SK-N-SH (cell line): ENCODE measurements at regions not wholly inside any gene's neighbourhood (a gene's known extent, or its start where the extent isn't known, plus 50 kb on each side); places are given as distances from the start of the nearest gene placed in this dataset.

Experiments
- CTCF ChIA-PET: fragments of 300-600, 350-600 bp; formaldehyde crosslinking; extraction: SDS; loops from one replicate; lab custom pipeline; 2021; lab: Yijun Ruan, JAX
- POLR2A ChIA-PET: fragments of 350-600 bp; sonication (Branson Sonifier 250); formaldehyde crosslinking; extraction: SDS; loops from one replicate; lab custom pipeline; 2020; ENCODE audit warnings: antibody characterized with exemption, inconsistent platforms; lab: Yijun Ruan, JAX
- DNase-seq: peaks from one replicate; pipeline ENCODE4 v3.0.0; 2012
- H2AFZ ChIP-seq: fragments of 200-600 bp; sonication (generic); 2 replicates; pipeline ENCODE4 v1.8.1; 2016; ENCODE audit warnings: antibody characterized with exemption, mild to moderate bottlenecking, low read depth
- H3F3A ChIP-seq: fragments of 200-600 bp; sonication (generic); replicated peaks from 2 replicates; pipeline ENCODE3; 2016; ENCODE audit warnings: antibody characterized with exemption, mild to moderate bottlenecking; ENCODE audit not compliant: insufficient read depth
- H3K27ac ChIP-seq, 2 experiments: fragments of 200-500 bp in 1 of 2; fragments of 200-600 bp in 1 of 2; sonication (Bioruptor generic) in 1 of 2; sonication (generic), shearing (Covaris generic) in 1 of 2; 2 replicates each; pipeline versions ENCODE4 v1.5.1 to v1.6.1; 2014 to 2016; ENCODE audit warnings: low read depth in 2 of 2, inconsistent platforms in 1 of 2, low read length in 1 of 2, mild to moderate bottlenecking in 1 of 2, mixed read lengths in 1 of 2
- H3K27me3 ChIP-seq: fragments of 200-600 bp; sonication (generic), shearing (Covaris generic); 2 replicates; pipeline ENCODE4 v1.6.1; 2016; ENCODE audit warnings: mixed run types; ENCODE audit not compliant: insufficient read depth
- H3K36me3 ChIP-seq, 2 experiments: fragments of 200-500 bp in 1 of 2; fragments of 200-600 bp in 1 of 2; sonication (Bioruptor generic) in 1 of 2; sonication (generic) in 1 of 2; replicated peaks in 1 of 2; 2 replicates each; pipeline versions ENCODE3 to v1.5.1; 2014 to 2016; ENCODE audit warnings: low read length in 1 of 2, mild to moderate bottlenecking in 1 of 2; ENCODE audit not compliant: insufficient read depth in 2 of 2, control insufficient read depth in 1 of 2
- H3K4me1 ChIP-seq, 2 experiments: fragments of 200-500 bp in 1 of 2; fragments of 200-600 bp in 1 of 2; sonication (Bioruptor generic) in 1 of 2; sonication (generic), shearing (Covaris generic) in 1 of 2; 2 replicates each; pipeline versions ENCODE4 v1.5.1 to v1.6.1; 2014 to 2016; ENCODE audit warnings: low read depth in 1 of 2, low read length in 1 of 2, mixed run types in 1 of 2; ENCODE audit not compliant: insufficient read depth in 2 of 2, control insufficient read depth in 1 of 2
- H3K4me2 ChIP-seq: fragments of 200-600 bp; sonication (generic), shearing (Covaris generic); 2 replicates; pipeline ENCODE4 v1.6.1; 2017; ENCODE audit warnings: mixed run types
- H3K4me3 ChIP-seq, 2 experiments: fragments of 200-500 bp in 1 of 2; fragments of 200-600 bp in 1 of 2; sonication (Bioruptor generic) in 1 of 2; sonication (generic), shearing (Covaris generic) in 1 of 2; 2 replicates each; pipeline versions ENCODE4 v1.5.1 to v1.8.1; 2014 to 2016; ENCODE audit warnings: low read depth in 2 of 2, inconsistent platforms in 1 of 2, low read length in 1 of 2, mild to moderate bottlenecking in 1 of 2, mixed read lengths in 1 of 2, moderate library complexity in 1 of 2
- H3K79me2 ChIP-seq: fragments of 200-600 bp; sonication (generic); 2 replicates; pipeline ENCODE4 v1.8.1; 2017; ENCODE audit warnings: mild to moderate bottlenecking; ENCODE audit not compliant: insufficient read depth
- H3K9ac ChIP-seq: fragments of 200-600 bp; sonication (generic); 2 replicates; pipeline ENCODE4 v1.6.1; 2017; ENCODE audit warnings: mixed run types
- H3K9me2 ChIP-seq: fragments of 200-600 bp; sonication (generic); 2 replicates; pipeline ENCODE4 v1.6.1; 2017; ENCODE audit warnings: mixed run types
- H3K9me3 ChIP-seq: fragments of 200-600 bp; sonication (generic); 2 replicates; pipeline ENCODE4 v1.6.1; 2017; ENCODE audit warnings: mixed run types, mild to moderate bottlenecking, moderate library complexity
- H4K20me1 ChIP-seq: fragments of 200-600 bp; sonication (generic); 2 replicates; pipeline ENCODE4 v1.6.1; 2017; ENCODE audit warnings: mild to moderate bottlenecking, mixed run types; ENCODE audit not compliant: insufficient read depth
- CHD2 ChIP-seq: fragments of 150-350 bp; IDR thresholded peaks from 2 replicates; pipeline ENCODE4 v1.6.1; 2018; ENCODE audit warnings: low read length; ENCODE audit not compliant: partially characterized antibody
- ELF1 ChIP-seq: IDR thresholded peaks from 2 replicates; pipeline ENCODE4 v1.4.0; 2012
- EZH2phosphoT487 ChIP-seq: fragments of 200-600 bp; sonication (generic); IDR thresholded peaks from 2 replicates; pipeline ENCODE4 v1.6.1; 2017; ENCODE audit warnings: low read depth, mixed run types, mild to moderate bottlenecking, antibody characterized with exemption, moderate library complexity, borderline replicate concordance
- FOSL2 ChIP-seq: IDR thresholded peaks from 2 replicates; pipeline ENCODE4 v1.4.0; 2012; ENCODE audit warnings: low read depth, mild to moderate bottlenecking, moderate library complexity, borderline replicate concordance
- FOXJ3 ChIP-seq: sonication (generic); formaldehyde crosslinking; IDR thresholded peaks from 2 replicates; pipeline ENCODE4 v1.5.1; 2020; ENCODE audit warnings: mild to moderate bottlenecking, missing genetic modification reagents
- GABPA ChIP-seq: IDR thresholded peaks from 2 replicates; pipeline ENCODE4 v1.4.0; 2012; ENCODE audit warnings: low read depth, mild to moderate bottlenecking
- MEF2A ChIP-seq: IDR thresholded peaks from 2 replicates; pipeline ENCODE4 v1.4.0; 2012; ENCODE audit warnings: low read depth, borderline replicate concordance
- MXI1 ChIP-seq: IDR thresholded peaks from 2 replicates; pipeline ENCODE4 v1.6.1; 2012; ENCODE audit warnings: mild to moderate bottlenecking, low read depth, low read length, improper control_type of control experiment
- POLR2AphosphoS5 ChIP-seq: IDR thresholded peaks from 2 replicates; pipeline ENCODE4 v1.6.1; 2012; ENCODE audit warnings: low read depth, low read length
- RAD21 ChIP-seq: IDR thresholded peaks from 2 replicates; pipeline ENCODE4 v1.6.1; 2012; ENCODE audit warnings: mild to moderate bottlenecking, low read length
- RFX5 ChIP-seq: IDR thresholded peaks from 2 replicates; pipeline ENCODE4 v1.6.1; 2012; ENCODE audit warnings: mild to moderate bottlenecking, improper control_type of control experiment, low read length
- RXRA ChIP-seq: IDR thresholded peaks from 2 replicates; pipeline ENCODE4 v1.4.0; 2012; ENCODE audit warnings: low read depth, mild to moderate bottlenecking, borderline replicate concordance
- SMC3 ChIP-seq: IDR thresholded peaks from 2 replicates; pipeline ENCODE4 v1.6.1; 2012; ENCODE audit warnings: low read depth, low read length, improper control_type of control experiment
- TAF1 ChIP-seq: IDR thresholded peaks from 2 replicates; pipeline ENCODE4 v1.6.1; 2012; ENCODE audit warnings: low read depth, mild to moderate bottlenecking, low read length, moderate library complexity, borderline replicate concordance
- TCF12 ChIP-seq: IDR thresholded peaks from 2 replicates; pipeline ENCODE4 v1.4.0; 2012
- TEAD4 ChIP-seq: IDR thresholded peaks from 2 replicates; pipeline ENCODE4 v1.4.0; 2012; ENCODE audit warnings: mild to moderate bottlenecking, borderline replicate concordance; ENCODE audit not compliant: insufficient read depth
- YY1 ChIP-seq: IDR thresholded peaks from 2 replicates; pipeline ENCODE4 v1.4.0; 2012; ENCODE audit warnings: low read depth, mild to moderate bottlenecking
- WGBS: methylation state at CpG from one replicate; pipeline ENCODE4 v1.1.6; 2017; ENCODE audit warnings: low lambda C conversion rate; 5-methylcytosine and 5-hydroxymethylcytosine counted together
- TF ChIP-seq, protein P1 (sequence below): IDR thresholded peaks from 2 replicates; pipeline ENCODE4 v1.4.0; 2012; ENCODE audit warnings: low read depth, borderline replicate concordance
- TF ChIP-seq, protein P2 (sequence below): IDR thresholded peaks from 2 replicates; pipeline ENCODE4; 2012
- TF ChIP-seq, protein P3 (sequence below): IDR thresholded peaks from 2 replicates; pipeline ENCODE4 v1.6.1; 2012; ENCODE audit warnings: mild to moderate bottlenecking, low read depth, low read length, moderate library complexity
- TF ChIP-seq, protein P4 (sequence below): fragments of 200-600 bp; sonication (generic); IDR thresholded peaks from 2 replicates; pipeline ENCODE4 v1.6.1; 2017; ENCODE audit warnings: antibody characterized with exemption, mild to moderate bottlenecking, moderate library complexity
- TF ChIP-seq, protein P5 (sequence below): IDR thresholded peaks from 2 replicates; pipeline ENCODE4 v1.4.0; 2012; ENCODE audit warnings: low read depth, borderline replicate concordance

DNA sequence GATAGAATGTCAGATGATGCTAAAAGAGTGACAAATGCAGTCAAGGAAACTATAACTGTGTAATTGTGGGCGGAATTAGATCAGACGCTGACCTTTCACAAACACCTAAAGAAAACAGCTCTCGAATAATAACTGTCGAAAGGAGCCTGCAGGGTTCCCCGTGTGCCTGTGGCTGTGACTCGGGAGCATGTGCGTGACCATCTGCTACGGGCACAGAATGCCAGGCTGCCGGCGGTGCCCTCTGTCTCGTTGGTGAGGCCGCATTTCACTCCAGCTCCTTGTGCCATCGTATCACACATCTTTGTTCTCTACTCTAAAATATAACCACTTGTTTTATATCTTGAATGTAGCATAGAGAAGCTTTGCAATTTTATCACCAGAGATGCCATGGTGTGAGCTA, 267.8 kb upstream of the FMN2 start:
- H3K9ac ChIP-seq: no peak overlapping the region
- no peaks in the 10 kb centered on the region for H3K79me2 ChIP-seq
- no peak overlapping the region for H3K4me2 ChIP-seq
- H2AFZ ChIP-seq: no peak overlapping the region
- H3F3A ChIP-seq: no peaks in the 10 kb centered on the region
- no peaks in the 10 kb centered on the region for H4K20me1 ChIP-seq
- no peaks in the 10 kb centered on the region for H3K9me2 ChIP-seq
- no peak overlapping the region for H3K4me3 ChIP-seq
- no peaks in the 10 kb centered on the region for H3K27me3 ChIP-seq
- ChIA-PET POLR2A (no interaction called here), CTCF (no interaction called here)
- DNase-seq: no peak
- H3K36me3 ChIP-seq: no peaks in the 10 kb centered on the region
- TF ChIP-seq TCF12 (no peak), MEF2A (no peak), TAF1 (no peak), EZH2phosphoT487 (no peak), ELF1 (no peak), SMC3 (no peak), FOSL2 (no peak), RFX5 (no peak), GABPA (no peak), FOXJ3 (no peak), RXRA (no peak), POLR2AphosphoS5 (no peak), YY1 (no peak), MXI1 (no peak)
- TF ChIP-seq, protein P1, sequence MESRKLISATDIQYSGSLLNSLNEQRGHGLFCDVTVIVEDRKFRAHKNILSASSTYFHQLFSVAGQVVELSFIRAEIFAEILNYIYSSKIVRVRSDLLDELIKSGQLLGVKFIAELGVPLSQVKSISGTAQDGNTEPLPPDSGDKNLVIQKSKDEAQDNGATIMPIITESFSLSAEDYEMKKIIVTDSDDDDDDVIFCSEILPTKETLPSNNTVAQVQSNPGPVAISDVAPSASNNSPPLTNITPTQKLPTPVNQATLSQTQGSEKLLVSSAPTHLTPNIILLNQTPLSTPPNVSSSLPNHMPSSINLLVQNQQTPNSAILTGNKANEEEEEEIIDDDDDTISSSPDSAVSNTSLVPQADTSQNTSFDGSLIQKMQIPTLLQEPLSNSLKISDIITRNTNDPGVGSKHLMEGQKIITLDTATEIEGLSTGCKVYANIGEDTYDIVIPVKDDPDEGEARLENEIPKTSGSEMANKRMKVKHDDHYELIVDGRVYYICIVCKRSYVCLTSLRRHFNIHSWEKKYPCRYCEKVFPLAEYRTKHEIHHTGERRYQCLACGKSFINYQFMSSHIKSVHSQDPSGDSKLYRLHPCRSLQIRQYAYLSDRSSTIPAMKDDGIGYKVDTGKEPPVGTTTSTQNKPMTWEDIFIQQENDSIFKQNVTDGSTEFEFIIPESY: no peak
- 72% methylated on average over 12 of the region's 13 CpGs for WGBS
- no peaks in the 10 kb centered on the region for H3K9me3 ChIP-seq
- peaks cover 0 to 9% of the 10 kb centered on the region in 2 experiments; a peak in 2 of 4 replicates for H3K4me1 ChIP-seq
- peak overlapping the region in 1 of 2 experiments; percentile 58; a peak in 2 of 4 replicates for H3K27ac ChIP-seq

DNA sequence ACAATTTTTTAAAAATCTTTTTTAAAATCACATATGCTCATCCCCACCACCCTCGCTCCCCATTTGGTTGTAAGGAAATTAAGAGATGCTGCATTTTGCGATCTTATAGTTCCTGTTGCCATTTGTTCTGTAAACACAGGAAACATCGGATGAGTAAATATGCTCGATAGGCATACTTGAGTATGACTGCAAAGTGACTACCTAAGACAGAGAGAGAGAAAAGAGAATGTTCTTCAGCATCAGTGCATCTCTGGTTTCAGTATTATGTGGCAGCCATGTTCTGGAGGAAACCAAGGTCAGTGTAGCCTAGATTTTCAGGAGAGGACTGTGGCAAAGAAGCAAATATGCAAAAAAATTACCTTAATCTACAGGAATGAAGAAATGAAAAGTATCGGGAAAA, 265.5 kb upstream of the FMN2 start:
- DNase-seq: no peak
- Histone ChIP-seq H3K9me3 (no peaks in the 10 kb centered on the region), H3K27ac (peak overlapping the region in 1 of 2 experiments; percentile 68; a peak in 2 of 4 replicates), H4K20me1 (no peaks in the 10 kb centered on the region), H3F3A (no peaks in the 10 kb centered on the region), H3K4me2 (no peak overlapping the region), H3K79me2 (no peaks in the 10 kb centered on the region), H3K9ac (no peak overlapping the region), H3K36me3 (no peaks in the 10 kb centered on the region), H3K27me3 (no peaks in the 10 kb centered on the region), H3K9me2 (no peaks in the 10 kb centered on the region), H2AFZ (no peak overlapping the region), H3K4me3 (no peak overlapping the region), H3K4me1 (peaks cover 0 to 16% of the 10 kb centered on the region in 2 experiments; a peak in 2 of 4 replicates)
- POLR2A ChIA-PET: no interaction called here
- CTCF ChIA-PET: no interaction called here
- WGBS: 83% methylated on average over 5 of the region's 5 CpGs
- TF ChIP-seq, protein P2, sequence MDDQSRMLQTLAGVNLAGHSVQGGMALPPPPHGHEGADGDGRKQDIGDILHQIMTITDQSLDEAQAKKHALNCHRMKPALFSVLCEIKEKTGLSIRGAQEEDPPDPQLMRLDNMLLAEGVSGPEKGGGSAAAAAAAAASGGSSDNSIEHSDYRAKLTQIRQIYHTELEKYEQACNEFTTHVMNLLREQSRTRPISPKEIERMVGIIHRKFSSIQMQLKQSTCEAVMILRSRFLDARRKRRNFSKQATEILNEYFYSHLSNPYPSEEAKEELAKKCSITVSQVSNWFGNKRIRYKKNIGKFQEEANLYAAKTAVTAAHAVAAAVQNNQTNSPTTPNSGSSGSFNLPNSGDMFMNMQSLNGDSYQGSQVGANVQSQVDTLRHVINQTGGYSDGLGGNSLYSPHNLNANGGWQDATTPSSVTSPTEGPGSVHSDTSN: no peak
- no peak for TF ChIP-seq RFX5
- no peak for TF ChIP-seq TAF1
- TF ChIP-seq CHD2: no peak
- TF ChIP-seq TEAD4: no peak
- TF ChIP-seq RAD21: no peak
- TF ChIP-seq, protein P3, sequence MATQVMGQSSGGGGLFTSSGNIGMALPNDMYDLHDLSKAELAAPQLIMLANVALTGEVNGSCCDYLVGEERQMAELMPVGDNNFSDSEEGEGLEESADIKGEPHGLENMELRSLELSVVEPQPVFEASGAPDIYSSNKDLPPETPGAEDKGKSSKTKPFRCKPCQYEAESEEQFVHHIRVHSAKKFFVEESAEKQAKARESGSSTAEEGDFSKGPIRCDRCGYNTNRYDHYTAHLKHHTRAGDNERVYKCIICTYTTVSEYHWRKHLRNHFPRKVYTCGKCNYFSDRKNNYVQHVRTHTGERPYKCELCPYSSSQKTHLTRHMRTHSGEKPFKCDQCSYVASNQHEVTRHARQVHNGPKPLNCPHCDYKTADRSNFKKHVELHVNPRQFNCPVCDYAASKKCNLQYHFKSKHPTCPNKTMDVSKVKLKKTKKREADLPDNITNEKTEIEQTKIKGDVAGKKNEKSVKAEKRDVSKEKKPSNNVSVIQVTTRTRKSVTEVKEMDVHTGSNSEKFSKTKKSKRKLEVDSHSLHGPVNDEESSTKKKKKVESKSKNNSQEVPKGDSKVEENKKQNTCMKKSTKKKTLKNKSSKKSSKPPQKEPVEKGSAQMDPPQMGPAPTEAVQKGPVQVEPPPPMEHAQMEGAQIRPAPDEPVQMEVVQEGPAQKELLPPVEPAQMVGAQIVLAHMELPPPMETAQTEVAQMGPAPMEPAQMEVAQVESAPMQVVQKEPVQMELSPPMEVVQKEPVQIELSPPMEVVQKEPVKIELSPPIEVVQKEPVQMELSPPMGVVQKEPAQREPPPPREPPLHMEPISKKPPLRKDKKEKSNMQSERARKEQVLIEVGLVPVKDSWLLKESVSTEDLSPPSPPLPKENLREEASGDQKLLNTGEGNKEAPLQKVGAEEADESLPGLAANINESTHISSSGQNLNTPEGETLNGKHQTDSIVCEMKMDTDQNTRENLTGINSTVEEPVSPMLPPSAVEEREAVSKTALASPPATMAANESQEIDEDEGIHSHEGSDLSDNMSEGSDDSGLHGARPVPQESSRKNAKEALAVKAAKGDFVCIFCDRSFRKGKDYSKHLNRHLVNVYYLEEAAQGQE: no peak
- TF ChIP-seq, protein P4, sequence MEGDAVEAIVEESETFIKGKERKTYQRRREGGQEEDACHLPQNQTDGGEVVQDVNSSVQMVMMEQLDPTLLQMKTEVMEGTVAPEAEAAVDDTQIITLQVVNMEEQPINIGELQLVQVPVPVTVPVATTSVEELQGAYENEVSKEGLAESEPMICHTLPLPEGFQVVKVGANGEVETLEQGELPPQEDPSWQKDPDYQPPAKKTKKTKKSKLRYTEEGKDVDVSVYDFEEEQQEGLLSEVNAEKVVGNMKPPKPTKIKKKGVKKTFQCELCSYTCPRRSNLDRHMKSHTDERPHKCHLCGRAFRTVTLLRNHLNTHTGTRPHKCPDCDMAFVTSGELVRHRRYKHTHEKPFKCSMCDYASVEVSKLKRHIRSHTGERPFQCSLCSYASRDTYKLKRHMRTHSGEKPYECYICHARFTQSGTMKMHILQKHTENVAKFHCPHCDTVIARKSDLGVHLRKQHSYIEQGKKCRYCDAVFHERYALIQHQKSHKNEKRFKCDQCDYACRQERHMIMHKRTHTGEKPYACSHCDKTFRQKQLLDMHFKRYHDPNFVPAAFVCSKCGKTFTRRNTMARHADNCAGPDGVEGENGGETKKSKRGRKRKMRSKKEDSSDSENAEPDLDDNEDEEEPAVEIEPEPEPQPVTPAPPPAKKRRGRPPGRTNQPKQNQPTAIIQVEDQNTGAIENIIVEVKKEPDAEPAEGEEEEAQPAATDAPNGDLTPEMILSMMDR: no peak
- TF ChIP-seq, protein P5, sequence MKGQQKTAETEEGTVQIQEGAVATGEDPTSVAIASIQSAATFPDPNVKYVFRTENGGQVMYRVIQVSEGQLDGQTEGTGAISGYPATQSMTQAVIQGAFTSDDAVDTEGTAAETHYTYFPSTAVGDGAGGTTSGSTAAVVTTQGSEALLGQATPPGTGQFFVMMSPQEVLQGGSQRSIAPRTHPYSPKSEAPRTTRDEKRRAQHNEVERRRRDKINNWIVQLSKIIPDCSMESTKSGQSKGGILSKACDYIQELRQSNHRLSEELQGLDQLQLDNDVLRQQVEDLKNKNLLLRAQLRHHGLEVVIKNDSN: no peak
